WI38 (cell line): ENCODE measurements at regions not wholly inside any gene's neighbourhood (a gene's known extent, or its start where the extent isn't known, plus 50 kb on each side); places are given as distances from the start of the nearest gene placed in this dataset.

Source experiments
- H3K4me3 ChIP-seq: 2 replicates; pipeline ENCODE4 v1.5.1; 2011; ENCODE audit warnings: low read depth, mild to moderate bottlenecking, control low read depth, low read length
- TF ChIP-seq, protein P1 (sequence below): IDR thresholded peaks from 2 replicates; pipeline ENCODE4 v1.5.1; 2012; ENCODE audit warnings: low read depth, mild to moderate bottlenecking, control low read depth, low read length

DNA sequence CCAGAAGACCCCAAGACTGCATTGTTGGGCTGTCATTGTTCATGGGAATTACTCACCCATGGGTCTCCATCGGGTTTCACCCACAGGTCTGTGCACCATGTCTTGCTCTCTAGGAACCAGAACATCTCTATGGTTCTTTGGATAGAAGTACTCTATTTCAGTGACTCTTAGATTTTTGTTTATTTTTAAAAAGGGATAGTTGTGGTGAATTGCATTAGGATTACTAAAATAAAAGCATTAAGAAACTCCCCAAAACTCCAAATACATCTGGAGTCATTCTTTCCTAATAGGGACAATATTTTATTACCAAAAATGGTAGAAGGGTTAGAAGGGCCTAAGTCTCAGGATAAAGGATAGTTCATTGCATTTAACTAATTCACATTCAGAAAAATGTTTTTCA, 166.9 kb upstream of the TNFAIP3 start:
- TF ChIP-seq, protein P1, sequence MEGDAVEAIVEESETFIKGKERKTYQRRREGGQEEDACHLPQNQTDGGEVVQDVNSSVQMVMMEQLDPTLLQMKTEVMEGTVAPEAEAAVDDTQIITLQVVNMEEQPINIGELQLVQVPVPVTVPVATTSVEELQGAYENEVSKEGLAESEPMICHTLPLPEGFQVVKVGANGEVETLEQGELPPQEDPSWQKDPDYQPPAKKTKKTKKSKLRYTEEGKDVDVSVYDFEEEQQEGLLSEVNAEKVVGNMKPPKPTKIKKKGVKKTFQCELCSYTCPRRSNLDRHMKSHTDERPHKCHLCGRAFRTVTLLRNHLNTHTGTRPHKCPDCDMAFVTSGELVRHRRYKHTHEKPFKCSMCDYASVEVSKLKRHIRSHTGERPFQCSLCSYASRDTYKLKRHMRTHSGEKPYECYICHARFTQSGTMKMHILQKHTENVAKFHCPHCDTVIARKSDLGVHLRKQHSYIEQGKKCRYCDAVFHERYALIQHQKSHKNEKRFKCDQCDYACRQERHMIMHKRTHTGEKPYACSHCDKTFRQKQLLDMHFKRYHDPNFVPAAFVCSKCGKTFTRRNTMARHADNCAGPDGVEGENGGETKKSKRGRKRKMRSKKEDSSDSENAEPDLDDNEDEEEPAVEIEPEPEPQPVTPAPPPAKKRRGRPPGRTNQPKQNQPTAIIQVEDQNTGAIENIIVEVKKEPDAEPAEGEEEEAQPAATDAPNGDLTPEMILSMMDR = no peak
- H3K4me3 ChIP-seq = no peak overlapping the region

DNA sequence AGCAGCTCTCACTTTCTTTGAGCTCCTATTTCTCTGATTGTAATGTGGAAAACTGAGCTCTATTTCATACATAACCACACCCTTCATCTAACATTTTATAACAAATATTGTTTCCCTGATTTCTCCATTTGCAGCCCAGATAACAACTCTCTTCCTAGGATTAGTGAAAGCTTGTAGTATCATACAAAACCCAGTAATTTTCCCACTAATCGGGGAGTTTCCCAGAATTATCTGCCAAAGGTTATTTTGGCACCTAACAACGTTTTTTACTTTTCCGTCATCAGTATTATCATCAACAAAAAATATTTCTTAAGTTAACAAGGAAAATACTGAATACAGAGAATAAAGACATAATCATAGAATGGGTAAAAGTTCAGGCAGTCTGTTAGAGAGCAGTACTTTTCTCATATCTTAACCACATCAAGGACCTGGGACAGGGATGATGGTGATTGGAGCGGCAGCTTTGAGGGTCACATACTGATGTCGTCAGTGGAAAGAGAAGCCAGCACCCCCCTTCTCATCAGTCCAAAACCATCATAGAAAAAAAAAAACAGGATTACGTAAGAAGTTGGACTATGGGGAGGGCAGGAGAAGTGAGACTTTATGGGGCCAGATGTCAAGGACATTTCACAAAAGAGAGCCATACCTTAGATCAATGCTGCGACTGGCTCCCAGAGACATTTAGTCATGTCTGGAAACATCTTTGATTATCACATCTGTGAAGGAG, 166.1 kb upstream of the TNFAIP3 start:
- TF ChIP-seq, protein P1 = no peak

DNA sequence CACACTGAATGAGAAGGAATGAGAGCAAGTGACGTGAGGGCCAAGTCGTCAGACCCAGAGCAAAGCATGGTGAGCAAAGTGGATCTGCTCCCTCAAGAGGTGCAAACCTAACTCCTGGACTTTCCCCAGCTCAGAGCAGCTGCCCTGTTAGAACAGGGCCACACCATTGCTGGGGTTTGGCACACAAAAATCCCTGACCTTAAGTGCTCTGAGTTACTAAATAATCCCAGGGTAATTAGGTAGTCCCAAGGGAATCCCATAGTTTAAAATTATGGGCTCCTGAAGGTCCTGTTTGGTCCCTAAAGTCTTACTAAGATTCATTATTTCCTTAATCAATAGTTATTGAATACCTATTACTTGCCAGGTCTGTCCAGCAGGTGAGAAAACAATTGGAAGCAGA, 165.1 kb upstream of the TNFAIP3 start:
- H3K4me3 ChIP-seq = no peak overlapping the region
- TF ChIP-seq, protein P1 = no peak

More for the DNA sequence above, 166.1 kb upstream of the TNFAIP3 start:
- no peak overlapping the region for H3K4me3 ChIP-seq

DNA sequence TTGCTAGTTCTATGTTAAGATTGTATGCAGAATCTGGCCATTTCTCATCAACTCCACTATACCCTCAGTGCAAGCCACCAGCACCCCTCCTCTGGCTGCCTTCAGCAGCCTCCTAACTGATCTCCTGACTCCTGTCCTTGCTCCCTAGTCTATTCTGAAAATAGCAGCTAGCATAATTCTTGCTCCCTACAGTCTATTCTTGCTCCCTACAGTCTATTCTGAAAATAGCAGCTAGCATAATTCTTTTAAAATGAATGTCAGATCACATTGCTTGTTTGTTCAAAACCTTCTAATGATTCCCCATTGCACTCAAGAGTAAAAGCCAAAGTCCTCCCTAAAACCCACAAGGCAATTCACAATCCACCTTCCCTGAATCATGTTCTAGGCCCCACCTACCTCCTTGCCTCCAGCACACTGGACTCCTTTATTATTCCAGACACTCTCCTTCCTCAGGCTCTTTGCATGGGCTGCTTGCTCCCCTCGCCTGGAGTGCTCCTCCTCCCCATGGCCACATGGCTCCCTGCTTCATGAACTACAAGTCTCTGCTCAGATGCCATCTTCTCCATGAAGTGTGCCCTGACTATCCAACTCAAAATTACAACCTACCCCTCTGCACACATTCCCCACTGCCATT, 164.2 kb upstream of the TNFAIP3 start:
- TF ChIP-seq, protein P1 = no peak
- no peak overlapping the region for H3K4me3 ChIP-seq

DNA sequence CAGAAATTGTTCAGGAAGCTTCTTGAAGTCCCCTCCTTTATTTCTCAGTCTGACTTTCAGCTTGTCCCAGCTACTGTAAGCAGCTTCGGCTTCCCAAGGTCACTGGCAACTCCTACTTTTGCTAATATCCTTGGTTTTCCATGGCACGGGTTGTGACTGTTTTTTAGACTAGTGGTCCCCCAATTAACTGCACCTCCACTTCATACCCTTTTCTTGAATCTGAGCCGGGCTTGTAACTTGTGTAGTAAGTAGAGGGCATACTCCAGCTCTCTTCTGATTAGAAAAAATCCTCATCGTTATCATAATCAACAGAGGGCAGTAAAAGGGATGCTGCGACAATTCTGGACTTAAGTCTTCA, 162.3 kb upstream of the TNFAIP3 start:
- TF ChIP-seq, protein P1 = no peak
- no peak overlapping the region for H3K4me3 ChIP-seq

DNA sequence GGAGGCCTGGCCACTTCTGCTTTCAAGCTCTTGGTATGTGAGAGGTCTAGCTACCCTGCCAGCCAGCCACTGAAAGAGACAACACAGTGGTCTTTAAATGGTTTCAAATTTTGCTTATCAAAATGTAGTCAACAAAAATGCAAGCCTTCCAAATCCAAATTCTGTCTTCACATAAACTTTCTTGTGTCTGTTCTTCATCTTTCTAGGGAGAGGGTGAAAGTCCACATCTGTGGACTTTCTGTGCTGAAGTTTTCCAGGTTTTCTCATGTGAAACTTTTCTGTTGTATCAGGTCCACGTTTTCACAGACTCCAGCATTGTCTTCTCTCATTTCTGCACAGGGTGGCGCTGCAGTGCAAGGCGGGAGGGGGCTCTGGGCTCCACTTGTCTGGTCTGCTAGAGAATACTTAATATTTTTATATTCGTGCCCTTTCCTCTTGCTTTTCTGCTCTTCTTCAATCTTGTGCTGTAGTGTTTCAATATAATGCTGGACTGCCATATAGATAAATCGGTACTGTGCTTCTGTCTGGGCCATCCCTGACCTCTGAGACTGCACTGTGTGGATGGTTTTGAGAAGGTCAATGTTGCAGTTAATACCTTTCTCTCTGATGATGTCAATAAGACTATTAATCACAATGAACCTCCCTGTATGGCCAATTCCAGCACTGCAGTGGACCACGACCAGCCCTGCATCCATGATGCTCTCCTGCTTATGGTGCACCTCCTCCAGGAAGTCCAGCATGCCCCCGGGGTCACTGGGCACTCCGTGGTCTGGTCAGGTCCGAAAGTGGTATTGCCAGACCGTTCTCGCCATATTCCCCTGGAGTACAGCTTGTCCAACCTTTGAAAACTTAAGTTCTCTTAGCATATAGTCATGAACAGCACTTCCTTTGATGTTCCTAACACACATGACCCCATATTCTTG, 161.6 kb upstream of the TNFAIP3 start:
- TF ChIP-seq, protein P1 = peak; percentile 91
- H3K4me3 ChIP-seq = no peak overlapping the region
